ENCODE measurements at regions not wholly inside any gene's neighbourhood (a gene's known extent, or its start where the extent isn't known, plus 50 kb on each side); places are given as distances from the start of the nearest gene placed in this dataset.

GRCh38 chr2:198807131-198807530 lies 650.6 kb downstream of the SATB2 start:
- Histone ChIP-seq H3K4me1 (ENCODE audit: control insufficient read depth in 1 of 2, insufficient read depth in 2 of 2, low read length in 2 of 2) (no peaks in the 10 kb centered on the region), H3K36me3 (ENCODE audit: control insufficient read depth in 1 of 2, insufficient read depth in 2 of 2, low read length in 1 of 2) (no peaks in the 10 kb centered on the region), H3K27me3 (ENCODE audit: control insufficient read depth in 1 of 2, insufficient read depth in 2 of 2, low read length in 1 of 2) (no peaks in the 10 kb centered on the region), H3K27ac (ENCODE audit: low read depth in 1 of 2, low read length in 2 of 2) (no peak overlapping the region), H3K9me3 (ENCODE audit: control insufficient read depth, low read length) (no peaks in the 10 kb centered on the region), H3K4me3 (ENCODE audit: low read length in 2 of 2) (no peak overlapping the region)
- DNase-seq (no peak), ATAC-seq (ENCODE audit: low FRiP score) (no peak)
- WGBS, 2 donors, result 83 to 92% methylated on average over 2 of the region's 2 CpGs
- intact Hi-C loops (cut with DNase I), result no loop called here

- WGBS, 2 donors, result 92 to 94% methylated on average over 2 of the region's 2 CpGs
- no peak for ATAC-seq (ENCODE audit: low FRiP score)
- H3K4me3 ChIP-seq (ENCODE audit: low read length in 2 of 2), result no peak overlapping the region
- H3K36me3 ChIP-seq (ENCODE audit: control insufficient read depth in 1 of 2, insufficient read depth in 2 of 2, low read length in 1 of 2), result no peaks in the 10 kb centered on the region
- no peaks in the 10 kb centered on the region for H3K4me1 ChIP-seq (ENCODE audit: control insufficient read depth in 1 of 2, insufficient read depth in 2 of 2, low read length in 2 of 2)
- no peaks in the 10 kb centered on the region for H3K9me3 ChIP-seq (ENCODE audit: control insufficient read depth, low read length)
- no peaks in the 10 kb centered on the region for H3K27me3 ChIP-seq (ENCODE audit: control insufficient read depth in 1 of 2, insufficient read depth in 2 of 2, low read length in 1 of 2)
- no peak for DNase-seq
- intact Hi-C loops (cut with DNase I), result no loop called here
- H3K27ac ChIP-seq (ENCODE audit: low read depth in 1 of 2, low read length in 2 of 2), result no peak overlapping the region
Observed at GRCh38 chr2:198795419-198795818, 662.3 kb downstream of the SATB2 start.

- Histone ChIP-seq H3K9me3 (ENCODE audit: control insufficient read depth, low read length) (no peaks in the 10 kb centered on the region), H3K4me3 (ENCODE audit: low read length in 2 of 2) (no peak overlapping the region), H3K27me3 (ENCODE audit: control insufficient read depth in 1 of 2, insufficient read depth in 2 of 2, low read length in 1 of 2) (no peaks in the 10 kb centered on the region), H3K36me3 (ENCODE audit: control insufficient read depth in 1 of 2, insufficient read depth in 2 of 2, low read length in 1 of 2) (no peaks in the 10 kb centered on the region), H3K27ac (ENCODE audit: low read depth in 1 of 2, low read length in 2 of 2) (no peak overlapping the region), H3K4me1 (ENCODE audit: control insufficient read depth in 1 of 2, insufficient read depth in 2 of 2, low read length in 2 of 2) (no peaks in the 10 kb centered on the region)
- 0% methylated on average over 1 of the region's 1 CpG for WGBS, 2 donors
- ATAC-seq (ENCODE audit: low FRiP score) (no peak), DNase-seq (no peak)
- intact Hi-C loops (cut with DNase I), result no loop called here
Observed at GRCh38 chr2:198791623-198792022, 666.1 kb downstream of the SATB2 start.

GRCh38 chr2:198788676-198789075 lies 669.1 kb downstream of the SATB2 start:
- intact Hi-C loops (cut with DNase I), result no loop called here
- Histone ChIP-seq H3K27ac (ENCODE audit: low read depth in 1 of 2, low read length in 2 of 2) (no peak overlapping the region), H3K4me3 (ENCODE audit: low read length in 2 of 2) (no peak overlapping the region), H3K27me3 (ENCODE audit: control insufficient read depth in 1 of 2, insufficient read depth in 2 of 2, low read length in 1 of 2) (no peaks in the 10 kb centered on the region), H3K4me1 (ENCODE audit: control insufficient read depth in 1 of 2, insufficient read depth in 2 of 2, low read length in 2 of 2) (no peaks in the 10 kb centered on the region), H3K9me3 (ENCODE audit: control insufficient read depth, low read length) (no peaks in the 10 kb centered on the region), H3K36me3 (ENCODE audit: control insufficient read depth in 1 of 2, insufficient read depth in 2 of 2, low read length in 1 of 2) (no peaks in the 10 kb centered on the region)
- 28 to 35% methylated on average over 2 of the region's 2 CpGs for WGBS, 2 donors
- ATAC-seq (ENCODE audit: low FRiP score) (no peak), DNase-seq (no peak)

GRCh38 chr2:198782734-198783133 lies 675.0 kb downstream of the SATB2 start:
- no peaks in the 10 kb centered on the region for H3K4me1 ChIP-seq (ENCODE audit: control insufficient read depth in 1 of 2, insufficient read depth in 2 of 2, low read length in 2 of 2)
- no peak for ATAC-seq (ENCODE audit: low FRiP score)
- no peaks in the 10 kb centered on the region for H3K36me3 ChIP-seq (ENCODE audit: control insufficient read depth in 1 of 2, insufficient read depth in 2 of 2, low read length in 1 of 2)
- no peak for DNase-seq
- no peak overlapping the region for H3K4me3 ChIP-seq (ENCODE audit: low read length in 2 of 2)
- H3K27me3 ChIP-seq (ENCODE audit: control insufficient read depth in 1 of 2, insufficient read depth in 2 of 2, low read length in 1 of 2), result no peaks in the 10 kb centered on the region
- H3K9me3 ChIP-seq (ENCODE audit: control insufficient read depth, low read length), result no peaks in the 10 kb centered on the region
- WGBS, 2 donors, result 83% methylated on average over 3 of the region's 3 CpGs
- intact Hi-C loops (cut with DNase I), result no loop called here
- no peak overlapping the region for H3K27ac ChIP-seq (ENCODE audit: low read depth in 1 of 2, low read length in 2 of 2)

GRCh38 chr2:198776616-198777406 lies 680.9 kb downstream of the SATB2 start:
- no peak for DNase-seq
- no peak overlapping the region for H3K4me3 ChIP-seq (ENCODE audit: low read length in 2 of 2)

GRCh38 chr2:198775737-198776136 lies 682.0 kb downstream of the SATB2 start:
- no peaks in the 10 kb centered on the region for H3K9me3 ChIP-seq (ENCODE audit: control insufficient read depth, low read length)
- H3K4me3 ChIP-seq (ENCODE audit: low read length in 2 of 2), result no peak overlapping the region
- DNase-seq, result no peak
- no peaks in the 10 kb centered on the region for H3K4me1 ChIP-seq (ENCODE audit: control insufficient read depth in 1 of 2, insufficient read depth in 2 of 2, low read length in 2 of 2)
- H3K27ac ChIP-seq (ENCODE audit: low read depth in 1 of 2, low read length in 2 of 2), result no peak overlapping the region
- ATAC-seq (ENCODE audit: low FRiP score), result no peak
- no peaks in the 10 kb centered on the region for H3K27me3 ChIP-seq (ENCODE audit: control insufficient read depth in 1 of 2, insufficient read depth in 2 of 2, low read length in 1 of 2)
- intact Hi-C loops (cut with DNase I), result no loop called here
- 67 to 76% methylated on average over 5 of the region's 5 CpGs for WGBS, 2 donors
- no peaks in the 10 kb centered on the region for H3K36me3 ChIP-seq (ENCODE audit: control insufficient read depth in 1 of 2, insufficient read depth in 2 of 2, low read length in 1 of 2)

More at GRCh38 chr2:198776616-198777406, 680.9 kb downstream of the SATB2 start:
- Histone ChIP-seq H3K36me3 (ENCODE audit: control insufficient read depth in 1 of 2, insufficient read depth in 2 of 2, low read length in 1 of 2) (no peaks in the 10 kb centered on the region), H3K27me3 (ENCODE audit: control insufficient read depth in 1 of 2, insufficient read depth in 2 of 2, low read length in 1 of 2) (no peaks in the 10 kb centered on the region), H3K27ac (ENCODE audit: low read depth in 1 of 2, low read length in 2 of 2) (no peak overlapping the region), H3K9me3 (ENCODE audit: control insufficient read depth, low read length) (no peaks in the 10 kb centered on the region), H3K4me1 (ENCODE audit: control insufficient read depth in 1 of 2, insufficient read depth in 2 of 2, low read length in 2 of 2) (no peaks in the 10 kb centered on the region)
- intact Hi-C loops (cut with DNase I), result no loop called here
- ATAC-seq (ENCODE audit: low FRiP score), result no peak
- WGBS, 2 donors, result 81 to 85% methylated on average over 6 of the region's 6 CpGs

DNA sequence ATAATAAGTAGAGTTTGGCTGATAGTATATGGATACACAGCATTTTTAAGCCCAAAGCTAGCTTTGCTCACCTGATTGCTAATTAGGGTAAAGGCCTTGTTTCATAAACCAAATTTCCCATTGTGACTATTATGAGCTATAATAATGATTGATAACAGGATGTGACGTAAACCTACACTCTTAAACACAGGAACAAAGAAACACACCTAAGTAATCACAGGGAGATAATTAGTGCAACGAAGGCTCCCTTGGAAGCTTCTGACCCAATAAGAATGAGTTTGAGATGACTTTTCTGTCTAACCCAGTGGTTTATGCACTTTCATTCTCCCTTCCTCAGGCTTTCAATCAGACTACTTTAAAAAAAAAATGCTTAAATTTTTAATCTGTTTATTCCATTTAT lies 683.2 kb downstream of the SATB2 start:
- Histone ChIP-seq H3K4me1 (ENCODE audit: control insufficient read depth in 1 of 2, insufficient read depth in 2 of 2, low read length in 2 of 2) (no peaks in the 10 kb centered on the region), H3K4me3 (ENCODE audit: low read length in 2 of 2) (no peak overlapping the region), H3K27ac (ENCODE audit: low read depth in 1 of 2, low read length in 2 of 2) (no peak overlapping the region), H3K36me3 (ENCODE audit: control insufficient read depth in 1 of 2, insufficient read depth in 2 of 2, low read length in 1 of 2) (no peaks in the 10 kb centered on the region), H3K27me3 (ENCODE audit: control insufficient read depth in 1 of 2, insufficient read depth in 2 of 2, low read length in 1 of 2) (no peaks in the 10 kb centered on the region), H3K9me3 (ENCODE audit: control insufficient read depth, low read length) (no peaks in the 10 kb centered on the region)
- ATAC-seq (ENCODE audit: low FRiP score), result no peak
- 84 to 86% methylated on average over 2 of the region's 2 CpGs for WGBS, 2 donors
- intact Hi-C loops (cut with DNase I), result no loop called here
- DNase-seq, result no peak

GRCh38 chr2:198767694-198768093 lies 690.0 kb downstream of the SATB2 start:
- ATAC-seq (ENCODE audit: low FRiP score) (no peak), DNase-seq (no peak)
- WGBS, 2 donors, result 79 to 81% methylated on average over 5 of the region's 5 CpGs
- Histone ChIP-seq H3K9me3 (ENCODE audit: control insufficient read depth, low read length) (no peaks in the 10 kb centered on the region), H3K36me3 (ENCODE audit: control insufficient read depth in 1 of 2, insufficient read depth in 2 of 2, low read length in 1 of 2) (no peaks in the 10 kb centered on the region), H3K4me3 (ENCODE audit: low read length in 2 of 2) (no peak overlapping the region), H3K4me1 (ENCODE audit: control insufficient read depth in 1 of 2, insufficient read depth in 2 of 2, low read length in 2 of 2) (no peaks in the 10 kb centered on the region), H3K27ac (ENCODE audit: low read depth in 1 of 2, low read length in 2 of 2) (no peak overlapping the region), H3K27me3 (ENCODE audit: control insufficient read depth in 1 of 2, insufficient read depth in 2 of 2, low read length in 1 of 2) (no peaks in the 10 kb centered on the region)
- intact Hi-C loops (cut with DNase I), result no loop called here
